IgD-negative memory B cell (primary cell): ENCODE measurements at regions not wholly inside any gene's neighbourhood (a gene's known extent, or its start where the extent isn't known, plus 50 kb on each side); places are given as distances from the start of the nearest gene placed in this dataset.
"Not testable (repeated sequence)": the region's sequence is repeated elsewhere in the genome, so short reads cannot be mapped to it uniquely, and the experiment has no call there.

Experiments used
- H3K27ac Mint-ChIP-seq, 3 donors: one replicate each; pipeline ENCODE4 v1.8.0; 2020 to 2022; ENCODE audit warnings: mild to moderate bottlenecking in 3 of 3, mixed read lengths in 3 of 3, moderate library complexity in 1 of 3
- H3K27me3 Mint-ChIP-seq: one replicate; pipeline ENCODE4 v1.8.0; 2021; ENCODE audit warnings: mixed read lengths
- H3K36me3 Mint-ChIP-seq: one replicate; pipeline ENCODE4 v1.8.0; 2020; ENCODE audit warnings: mild to moderate bottlenecking, mixed read lengths
- H3K4me1 Mint-ChIP-seq, 3 donors: one replicate each; pipeline ENCODE4 v1.8.0; 2020 to 2022; ENCODE audit warnings: mixed read lengths in 3 of 3, mild to moderate bottlenecking in 1 of 3
- H3K4me3 Mint-ChIP-seq, 4 donors: one replicate each; pipeline ENCODE4 v1.8.0; 2020 to 2022; ENCODE audit warnings: mild to moderate bottlenecking in 4 of 4, mixed read lengths in 4 of 4, moderate library complexity in 3 of 4
- H3K9me3 Mint-ChIP-seq, 3 donors: one replicate each; pipeline ENCODE4 v1.8.0; 2020 to 2021; ENCODE audit warnings: mixed read lengths in 3 of 3, mild to moderate bottlenecking in 1 of 3

DNA sequence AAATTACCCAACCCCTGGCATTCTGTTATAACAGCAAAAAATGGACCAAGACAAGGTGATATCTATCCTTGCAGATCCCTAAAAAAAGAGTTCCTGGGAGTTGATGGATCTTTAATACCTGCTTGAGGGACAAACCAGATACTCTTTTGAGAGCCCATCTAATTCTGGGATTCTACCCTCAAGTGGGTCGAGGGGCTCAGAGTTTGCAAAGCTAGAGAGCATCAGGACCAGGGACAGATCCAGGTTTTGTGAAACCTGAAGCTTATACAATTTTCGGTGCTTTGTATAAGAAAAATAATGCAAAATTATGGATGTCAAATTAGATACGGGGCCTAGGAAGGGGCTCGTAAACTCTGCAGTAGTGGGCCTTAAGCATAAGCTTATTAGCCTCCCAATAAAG, 130.5 kb upstream of the CRHR1 start:
- Mint-ChIP-seq H3K27ac (no peak overlapping the region), H3K9me3 (no peaks in the 10 kb centered on the region), H3K4me1 (no peaks in the 10 kb centered on the region), H3K4me3 (no peak overlapping the region), H3K36me3 (peaks cover 2% of the 10 kb centered on the region), H3K27me3 (peaks cover 8% of the 10 kb centered on the region)

DNA sequence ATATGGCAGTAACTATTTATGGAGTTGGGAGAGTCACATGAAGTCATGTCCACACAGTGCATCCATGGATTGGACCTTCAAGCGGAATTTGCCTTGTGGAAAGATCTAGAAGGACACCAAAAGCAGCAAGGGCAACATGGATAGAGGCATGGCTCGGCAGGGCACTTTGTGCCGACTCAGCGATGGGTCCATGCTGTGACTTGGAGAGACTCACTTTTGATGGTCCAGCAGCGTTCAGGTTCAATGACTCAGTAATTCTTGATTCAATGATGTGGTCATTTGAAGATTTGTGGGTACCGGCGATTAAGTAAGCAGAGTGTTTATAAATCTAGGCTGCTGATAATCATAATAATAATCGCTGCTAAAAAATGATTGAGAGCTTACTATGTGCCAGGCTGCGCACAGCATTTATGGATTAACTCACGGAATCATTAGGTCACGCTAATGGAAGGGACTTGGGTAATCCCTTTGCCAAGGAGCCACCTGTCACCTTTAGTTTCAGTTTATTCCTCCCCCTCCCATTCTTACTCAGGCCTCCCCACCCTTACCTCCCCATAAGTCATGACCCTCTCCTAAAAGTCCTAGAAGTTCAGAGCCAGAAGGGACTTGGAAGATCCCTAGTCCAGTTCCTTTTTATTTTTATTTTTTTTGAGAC, 127.5 kb upstream of the CRHR1 start:
- Mint-ChIP-seq H3K36me3 (peaks cover 3% of the 10 kb centered on the region), H3K4me3 (no peak overlapping the region), H3K27me3 (peaks cover 15% of the 10 kb centered on the region), H3K4me1 (no peaks in the 10 kb centered on the region), H3K27ac (no peak overlapping the region), H3K9me3 (no peaks in the 10 kb centered on the region)

DNA sequence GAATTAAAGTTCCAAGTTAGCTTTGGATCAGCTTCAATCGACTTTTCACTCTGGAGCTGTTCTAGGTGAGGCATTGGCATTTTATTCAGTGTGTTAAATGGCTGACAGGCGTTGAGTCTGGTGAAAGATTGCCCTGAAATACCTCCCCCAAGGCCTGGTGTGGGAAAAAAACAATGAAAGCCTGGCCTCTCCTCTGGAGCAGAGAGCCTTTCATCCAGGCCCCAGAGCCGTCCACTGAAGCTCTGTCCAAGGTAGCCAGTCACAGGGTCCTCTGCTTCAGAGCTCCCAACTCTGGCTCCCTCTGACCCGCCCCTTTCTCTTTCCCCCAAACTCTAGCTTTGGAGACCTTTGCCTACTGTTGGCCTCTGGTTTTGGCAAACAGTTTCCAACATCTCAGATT, 123.6 kb upstream of the CRHR1 start:
- H3K36me3 Mint-ChIP-seq = peaks cover 8% of the 10 kb centered on the region
- peaks cover 25% of the 10 kb centered on the region for H3K27me3 Mint-ChIP-seq
- peaks cover 0 to 4% (median 2%) of the 10 kb centered on the region in 3 donors for H3K9me3 Mint-ChIP-seq
- no peak overlapping the region for H3K27ac Mint-ChIP-seq
- no peak overlapping the region for H3K4me3 Mint-ChIP-seq
- no peaks in the 10 kb centered on the region for H3K4me1 Mint-ChIP-seq

DNA sequence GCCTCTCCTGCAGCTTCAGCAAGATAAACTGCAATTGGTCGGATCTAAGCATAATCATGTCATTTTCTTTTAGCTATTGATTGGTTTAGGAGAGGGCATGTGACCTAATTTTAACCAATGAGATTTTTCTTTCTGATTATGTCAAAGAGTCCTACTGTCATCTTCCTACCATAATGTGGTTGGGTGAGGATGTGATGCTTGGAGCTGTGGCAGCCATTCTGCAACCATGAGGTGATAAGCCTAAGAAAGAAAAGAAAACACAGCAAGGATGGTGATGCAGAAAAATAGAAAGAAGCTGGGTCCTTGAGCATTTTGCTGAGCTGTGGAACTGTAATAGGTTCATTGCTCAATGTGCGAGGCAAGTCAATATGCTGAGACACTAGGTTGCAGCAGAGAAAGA, 121.7 kb upstream of the CRHR1 start:
- Mint-ChIP-seq H3K27me3 (peaks cover 23% of the 10 kb centered on the region), H3K4me1 (no peaks in the 10 kb centered on the region), H3K36me3 (peaks cover 8% of the 10 kb centered on the region), H3K9me3 (peaks cover 0 to 4% (median 2%) of the 10 kb centered on the region in 3 donors), H3K27ac (no peak overlapping the region), H3K4me3 (no peak overlapping the region)

DNA sequence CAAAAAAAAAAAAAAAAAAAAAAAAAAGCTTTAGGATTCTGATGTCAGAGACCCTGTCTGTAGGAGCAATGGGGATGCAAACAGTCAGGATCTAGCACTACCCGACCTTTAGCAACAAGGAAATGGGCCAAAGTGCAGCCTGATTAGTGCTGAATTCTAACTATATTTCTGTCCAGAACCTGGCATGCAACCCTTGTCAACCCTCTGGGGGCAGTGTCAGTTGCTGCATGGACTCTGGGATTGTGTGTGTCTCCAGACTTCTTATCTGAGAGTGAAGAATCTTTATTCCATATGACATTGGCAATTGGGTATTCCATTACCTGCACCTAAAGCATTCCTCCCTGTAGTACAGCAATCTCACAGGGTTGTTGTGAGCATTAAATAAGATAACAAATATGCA, 120.3 kb upstream of the CRHR1 start:
- Mint-ChIP-seq H3K27ac (no peak overlapping the region), H3K27me3 (peaks cover 20% of the 10 kb centered on the region), H3K4me1 (no peaks in the 10 kb centered on the region), H3K9me3 (peaks cover 0 to 4% (median 2%) of the 10 kb centered on the region in 3 donors), H3K4me3 (no peak overlapping the region), H3K36me3 (peaks cover 6% of the 10 kb centered on the region)

DNA sequence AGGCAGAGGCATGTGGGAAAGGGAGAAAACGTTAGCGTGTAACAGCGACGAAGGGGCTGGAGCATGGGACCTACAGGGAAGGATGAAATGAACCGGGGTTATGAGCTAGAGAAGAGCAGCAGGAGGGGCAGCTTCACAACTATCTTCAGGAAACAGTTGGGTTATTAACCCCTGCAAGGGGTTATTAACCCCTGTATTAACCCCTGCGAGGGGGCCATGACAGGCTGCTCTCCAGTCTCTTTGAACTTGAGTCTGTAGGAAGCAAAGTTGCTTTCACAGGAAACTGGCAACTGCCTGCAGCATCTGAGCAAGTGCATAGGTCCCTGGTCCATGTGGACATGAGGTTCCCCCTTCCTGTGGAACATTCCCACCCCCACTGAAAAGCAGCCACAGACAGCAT, 119.2 kb upstream of the CRHR1 start:
- H3K27me3 Mint-ChIP-seq = peaks cover 22% of the 10 kb centered on the region
- peaks cover 0 to 4% (median 2%) of the 10 kb centered on the region in 3 donors for H3K9me3 Mint-ChIP-seq
- H3K36me3 Mint-ChIP-seq = peaks cover 6% of the 10 kb centered on the region
- H3K4me1 Mint-ChIP-seq = no peaks in the 10 kb centered on the region
- no peak overlapping the region for H3K4me3 Mint-ChIP-seq
- no peak overlapping the region for H3K27ac Mint-ChIP-seq

DNA sequence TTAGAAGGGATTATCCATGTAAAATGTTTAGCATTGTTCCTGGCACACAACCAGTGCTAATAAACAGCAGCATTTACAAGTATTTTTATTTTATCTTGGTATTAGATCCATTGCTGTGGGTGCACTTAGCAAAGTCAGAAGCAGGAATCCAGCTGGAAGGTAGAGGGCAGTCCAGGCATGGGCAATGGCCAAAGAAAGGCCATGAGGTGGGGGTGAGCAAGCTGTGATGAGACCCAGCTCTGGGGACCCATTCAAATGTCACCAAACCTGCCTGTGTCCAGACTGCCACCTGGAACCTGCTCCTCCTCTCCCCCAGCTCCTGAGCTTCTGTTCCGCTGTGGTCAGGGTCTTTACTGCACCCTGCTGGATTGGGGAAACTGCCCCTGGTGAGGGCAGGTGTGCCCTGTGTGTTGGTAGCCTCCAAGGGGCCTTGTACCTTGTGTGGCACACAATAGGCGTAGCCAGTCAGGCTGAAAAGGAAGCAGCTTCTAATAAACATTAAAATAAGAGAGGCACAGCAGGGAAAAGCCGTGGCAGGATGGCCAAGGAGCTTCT, 118.0 kb upstream of the CRHR1 start:
- Mint-ChIP-seq H3K27ac (no peak overlapping the region), H3K4me3 (no peak overlapping the region), H3K4me1 (no peaks in the 10 kb centered on the region), H3K9me3 (peaks cover 0 to 4% (median 2%) of the 10 kb centered on the region in 3 donors), H3K27me3 (peaks cover 19% of the 10 kb centered on the region), H3K36me3 (peaks cover 6% of the 10 kb centered on the region)

DNA sequence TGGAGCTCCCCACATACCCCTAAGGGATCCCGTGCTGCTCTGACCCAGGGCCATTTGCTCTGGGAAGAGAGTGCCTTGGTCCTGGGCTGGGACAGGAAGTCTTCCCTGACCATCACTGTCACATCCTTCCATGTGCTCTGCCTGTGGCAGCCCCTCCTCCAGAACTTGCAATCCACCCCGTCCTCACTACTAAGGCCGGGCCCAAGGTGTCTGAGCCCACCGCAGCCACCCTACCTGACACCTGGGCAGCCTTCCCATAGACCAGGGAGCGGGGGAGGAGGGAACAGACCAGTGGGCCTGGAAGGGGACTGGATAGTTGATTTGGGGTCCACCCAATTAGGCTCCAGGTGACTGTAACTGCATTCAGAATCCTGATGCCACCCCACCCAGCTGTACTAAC, 117.5 kb upstream of the CRHR1 start:
- Mint-ChIP-seq H3K4me3 (no peak overlapping the region), H3K36me3 (peaks cover 5% of the 10 kb centered on the region), H3K27ac (no peak overlapping the region), H3K9me3 (peaks cover 0 to 4% (median 2%) of the 10 kb centered on the region in 3 donors), H3K27me3 (peaks cover 15% of the 10 kb centered on the region), H3K4me1 (no peaks in the 10 kb centered on the region)

DNA sequence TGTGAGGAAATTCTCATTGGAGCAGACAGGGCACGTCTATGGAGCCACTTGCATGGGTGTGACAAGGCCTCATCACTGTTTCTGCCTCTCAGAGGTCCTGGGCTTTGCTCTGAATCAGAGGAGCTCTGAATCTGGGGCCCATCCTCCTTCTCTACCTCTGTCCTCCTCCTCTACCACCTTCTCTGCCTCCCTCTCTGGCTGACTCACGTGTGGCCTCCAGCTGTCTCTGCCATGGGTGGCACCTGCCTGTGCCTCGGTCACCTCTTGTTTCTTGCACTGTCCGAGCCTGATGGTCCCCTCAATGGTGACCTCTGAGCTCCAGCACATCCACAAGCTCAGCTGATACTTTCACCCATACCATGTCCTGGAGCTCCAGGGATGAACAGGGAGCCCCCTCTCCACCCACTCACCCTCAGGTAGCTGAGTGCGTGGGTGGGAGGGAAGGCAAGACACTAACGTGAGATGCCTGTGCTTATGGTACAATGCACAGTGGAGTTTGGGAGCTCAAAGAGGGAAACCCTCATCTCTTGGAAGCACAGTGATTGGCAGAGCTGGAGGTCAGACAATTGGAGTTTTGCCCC, 116.4 kb upstream of the CRHR1 start:
- H3K4me1 Mint-ChIP-seq = no peaks in the 10 kb centered on the region
- no peak overlapping the region for H3K27ac Mint-ChIP-seq
- no peak overlapping the region for H3K4me3 Mint-ChIP-seq
- H3K27me3 Mint-ChIP-seq = peaks cover 12% of the 10 kb centered on the region
- H3K36me3 Mint-ChIP-seq = peaks cover 2% of the 10 kb centered on the region
- H3K9me3 Mint-ChIP-seq = peaks cover 0 to 1% (median under 1%) of the 10 kb centered on the region in 3 donors

DNA sequence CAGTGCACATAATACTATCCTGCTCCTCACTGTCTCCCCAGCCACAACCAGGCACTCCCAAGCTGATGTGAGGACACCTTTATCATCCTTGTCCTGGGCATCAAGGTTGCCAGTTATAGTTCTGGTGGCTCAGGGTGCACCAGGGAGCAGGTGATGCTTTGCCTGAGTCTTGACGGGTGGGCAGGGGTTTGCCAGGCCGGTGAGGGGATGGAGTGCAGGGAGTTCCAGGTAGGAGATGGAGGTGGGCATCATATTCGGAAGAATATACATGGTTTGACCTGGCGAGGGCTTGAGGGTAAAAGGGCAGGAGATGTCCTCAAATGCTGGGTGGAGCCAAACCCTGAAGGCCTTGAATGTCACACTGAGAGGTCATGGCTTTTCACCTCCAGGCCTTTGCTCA, 115.8 kb upstream of the CRHR1 start:
- H3K27ac Mint-ChIP-seq = no peak overlapping the region
- no peak overlapping the region for H3K4me3 Mint-ChIP-seq
- H3K36me3 Mint-ChIP-seq = peaks cover 2% of the 10 kb centered on the region
- H3K4me1 Mint-ChIP-seq = no peaks in the 10 kb centered on the region
- H3K27me3 Mint-ChIP-seq = peaks cover 10% of the 10 kb centered on the region
- H3K9me3 Mint-ChIP-seq = no peaks in the 10 kb centered on the region

DNA sequence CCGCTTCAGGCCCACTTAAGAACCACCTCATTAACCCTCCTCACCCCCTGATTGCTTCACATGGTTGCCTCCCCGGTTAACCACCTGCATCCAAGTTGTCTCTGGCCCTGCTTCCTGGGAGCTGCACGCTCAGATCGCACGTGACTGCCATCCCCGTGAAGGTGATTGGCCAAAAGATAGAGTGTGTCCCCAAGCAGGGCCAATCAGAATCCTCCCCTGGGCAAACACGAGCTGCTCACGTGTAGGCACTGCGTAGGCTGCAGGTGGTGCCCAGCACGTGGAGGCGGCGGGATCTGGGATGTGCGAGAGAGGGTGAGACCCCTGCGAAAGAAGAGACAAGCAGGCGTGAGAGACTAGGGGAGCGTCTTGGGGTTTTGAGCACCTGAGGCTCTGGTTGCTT, 111.8 kb upstream of the CRHR1 start:
- no peaks in the 10 kb centered on the region for H3K4me1 Mint-ChIP-seq
- H3K27ac Mint-ChIP-seq = no peak overlapping the region
- H3K27me3 Mint-ChIP-seq = peaks cover 8% of the 10 kb centered on the region

DNA sequence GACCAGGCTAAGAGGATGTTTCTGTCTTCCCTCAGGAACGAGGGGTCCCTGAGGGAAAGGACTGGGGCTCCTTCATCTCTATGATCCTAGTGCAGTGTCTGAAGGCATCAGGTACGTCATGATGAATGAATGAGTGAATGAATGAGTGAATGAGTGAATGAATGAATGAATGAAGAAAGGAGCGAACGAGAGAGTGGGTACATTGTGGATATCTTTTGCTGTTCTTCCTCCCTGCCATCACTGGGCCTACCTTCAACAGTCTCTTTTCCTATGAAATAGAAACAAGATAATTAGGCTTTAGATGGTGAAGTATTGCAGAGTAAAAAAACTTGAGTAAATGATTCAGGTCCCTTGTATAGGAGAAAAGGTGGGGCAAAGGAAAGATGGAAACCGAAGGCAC, 111.3 kb upstream of the CRHR1 start:
- H3K27me3 Mint-ChIP-seq = peaks cover 7% of the 10 kb centered on the region
- H3K4me3 Mint-ChIP-seq = no peak overlapping the region
- no peaks in the 10 kb centered on the region for H3K36me3 Mint-ChIP-seq
- no peaks in the 10 kb centered on the region for H3K4me1 Mint-ChIP-seq
- H3K27ac Mint-ChIP-seq = no peak overlapping the region
- H3K9me3 Mint-ChIP-seq = peaks cover 0 to 5% (median 2%) of the 10 kb centered on the region in 3 donors

More for the DNA sequence above, 111.8 kb upstream of the CRHR1 start:
- no peaks in the 10 kb centered on the region for H3K36me3 Mint-ChIP-seq
- peaks cover 0 to 5% (median 2%) of the 10 kb centered on the region in 3 donors for H3K9me3 Mint-ChIP-seq
- H3K4me3 Mint-ChIP-seq = no peak overlapping the region

DNA sequence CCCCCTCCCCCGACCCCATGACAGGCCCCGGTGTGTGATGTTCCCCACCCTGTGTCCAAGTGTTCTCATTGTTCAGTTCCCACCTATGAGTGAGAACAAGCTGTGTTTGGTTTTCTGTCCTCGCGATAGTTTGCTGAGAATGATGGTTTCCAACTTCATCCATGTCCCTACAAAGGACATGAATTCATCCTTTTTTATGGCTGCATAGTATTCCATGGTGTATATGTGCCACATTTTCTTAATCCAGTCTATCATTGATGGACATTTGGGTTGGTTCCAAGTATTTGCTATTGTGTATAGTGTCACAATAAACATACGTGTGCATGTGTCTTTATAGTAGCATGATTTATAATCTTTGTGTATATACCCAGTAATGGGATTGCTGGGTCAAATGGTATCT, 110.4 kb upstream of the CRHR1 start:
- not testable (repeated sequence) for H3K27ac Mint-ChIP-seq, H3K4me3 Mint-ChIP-seq, H3K9me3 Mint-ChIP-seq, H3K36me3 Mint-ChIP-seq, H3K27me3 Mint-ChIP-seq, H3K4me1 Mint-ChIP-seq

DNA sequence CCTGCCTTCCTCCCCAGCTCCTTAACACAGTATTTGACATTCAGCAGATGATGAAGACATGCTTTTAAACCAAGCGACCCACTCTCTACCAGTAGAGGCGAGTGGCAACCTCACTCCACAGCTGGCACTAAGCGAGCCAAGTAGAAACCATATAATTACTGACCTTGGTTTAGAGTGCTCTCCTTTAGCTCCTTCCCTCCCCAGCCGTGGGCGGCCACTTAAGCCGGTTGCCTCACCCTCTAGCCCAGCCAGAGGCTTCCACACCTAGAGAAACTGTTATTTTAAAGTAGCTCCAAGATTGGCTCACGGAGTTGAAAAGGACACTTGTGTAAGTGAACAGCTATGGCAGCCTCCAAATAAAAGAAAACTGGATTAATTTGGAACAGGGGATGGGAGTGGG, 109.1 kb upstream of the CRHR1 start:
- H3K9me3 Mint-ChIP-seq = peaks cover 0 to 8% (median 6%) of the 10 kb centered on the region in 3 donors
- H3K4me1 Mint-ChIP-seq = no peaks in the 10 kb centered on the region
- H3K27me3 Mint-ChIP-seq = peaks cover 5% of the 10 kb centered on the region
- H3K36me3 Mint-ChIP-seq = peaks cover 4% of the 10 kb centered on the region
- no peak overlapping the region for H3K4me3 Mint-ChIP-seq
- no peak overlapping the region for H3K27ac Mint-ChIP-seq

DNA sequence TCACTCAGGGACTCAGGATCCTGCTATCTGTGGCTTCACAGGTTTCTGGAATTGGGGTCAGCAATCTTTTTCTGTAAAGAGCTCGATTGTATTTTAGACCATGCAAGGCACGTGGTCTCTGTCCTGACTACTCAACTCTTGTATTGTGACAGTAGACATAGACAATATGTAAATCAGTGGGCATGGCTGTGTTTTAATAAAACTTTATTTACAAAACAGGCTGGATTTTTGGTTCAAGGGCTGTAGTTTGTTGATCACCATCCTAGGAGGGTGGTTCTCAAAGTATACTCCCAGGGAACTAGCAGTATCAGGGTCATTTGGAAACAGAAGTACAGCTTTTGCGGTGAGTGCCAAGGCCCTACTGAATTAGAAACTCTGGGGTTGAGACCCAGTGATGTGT, 108.2 kb upstream of the CRHR1 start:
- Mint-ChIP-seq H3K4me1 (no peaks in the 10 kb centered on the region), H3K9me3 (peaks cover 0 to 8% (median 6%) of the 10 kb centered on the region in 3 donors), H3K27ac (no peak overlapping the region), H3K36me3 (peaks cover 4% of the 10 kb centered on the region), H3K27me3 (peaks cover 4% of the 10 kb centered on the region), H3K4me3 (no peak overlapping the region)

DNA sequence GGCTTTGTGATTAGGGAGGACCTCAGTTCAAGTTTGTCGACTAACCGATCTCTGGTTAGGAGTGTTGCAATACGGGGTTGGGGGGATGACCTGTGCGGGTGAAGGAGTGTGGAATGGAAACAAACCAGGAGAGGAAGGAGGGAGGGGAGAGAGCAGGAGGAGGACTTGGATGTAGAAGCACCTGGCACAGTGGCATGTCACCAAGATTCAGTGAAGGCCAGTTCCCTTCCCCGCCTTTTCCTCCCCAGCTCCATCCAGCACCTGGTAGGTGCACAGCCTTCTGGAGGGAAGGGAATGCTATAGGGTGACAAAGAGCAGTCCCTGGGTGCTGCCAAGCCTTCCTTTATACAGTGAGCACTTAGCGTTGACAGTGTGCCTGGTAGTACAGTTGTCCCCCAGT, 107.4 kb upstream of the CRHR1 start:
- peaks cover 4% of the 10 kb centered on the region for H3K36me3 Mint-ChIP-seq
- H3K27ac Mint-ChIP-seq = no peak overlapping the region
- no peak overlapping the region for H3K4me3 Mint-ChIP-seq
- peaks cover 4% of the 10 kb centered on the region for H3K27me3 Mint-ChIP-seq
- H3K9me3 Mint-ChIP-seq = peaks cover 0 to 8% (median 6%) of the 10 kb centered on the region in 3 donors
- H3K4me1 Mint-ChIP-seq = no peaks in the 10 kb centered on the region
